Mucosa of rectum (tissue), 2 donors: ENCODE measurements at regions not wholly inside any gene's neighbourhood (a gene's known extent, or its start where the extent isn't known, plus 50 kb on each side); places are given as distances from the start of the nearest gene placed in this dataset.

ENCODE experiments used
- H3K27ac ChIP-seq, 2 donors: one replicate each; pipeline ENCODE4 v1.7.0; 2013; ENCODE audit warnings: inconsistent platforms in 2 of 2, low read depth in 2 of 2, low read length in 2 of 2
- H3K27me3 ChIP-seq, 2 donors: one replicate each; pipeline ENCODE4 v1.7.0; 2013; ENCODE audit warnings: low read length in 2 of 2; ENCODE audit not compliant: control insufficient read depth in 2 of 2, insufficient read depth in 2 of 2
- H3K36me3 ChIP-seq, 2 donors: one replicate each; pipeline ENCODE4 v1.7.0; 2013; ENCODE audit warnings: low read length in 2 of 2; ENCODE audit not compliant: control insufficient read depth in 2 of 2, insufficient read depth in 2 of 2
- H3K4me1 ChIP-seq, 2 donors: one replicate each; pipeline ENCODE4 v1.7.0; 2013; ENCODE audit warnings: low read length in 2 of 2, mild to moderate bottlenecking in 1 of 2; ENCODE audit not compliant: control insufficient read depth in 2 of 2, insufficient read depth in 2 of 2
- H3K4me3 ChIP-seq, 2 donors: one replicate each; pipeline ENCODE4 v1.7.0; 2013; ENCODE audit warnings: low read length in 2 of 2
- H3K9ac ChIP-seq, 2 donors: one replicate each; pipeline ENCODE4 v1.7.0; 2013; ENCODE audit warnings: low read length in 2 of 2, low read depth in 1 of 2, mild to moderate bottlenecking in 1 of 2
- H3K9me3 ChIP-seq, 2 donors: one replicate each; pipeline ENCODE4 v1.7.0; 2013; ENCODE audit warnings: low read length in 2 of 2; ENCODE audit not compliant: control insufficient read depth in 2 of 2
- donor health status: healthy.
- donor health status: Normal muscosa, but diverticular disease.

DNA sequence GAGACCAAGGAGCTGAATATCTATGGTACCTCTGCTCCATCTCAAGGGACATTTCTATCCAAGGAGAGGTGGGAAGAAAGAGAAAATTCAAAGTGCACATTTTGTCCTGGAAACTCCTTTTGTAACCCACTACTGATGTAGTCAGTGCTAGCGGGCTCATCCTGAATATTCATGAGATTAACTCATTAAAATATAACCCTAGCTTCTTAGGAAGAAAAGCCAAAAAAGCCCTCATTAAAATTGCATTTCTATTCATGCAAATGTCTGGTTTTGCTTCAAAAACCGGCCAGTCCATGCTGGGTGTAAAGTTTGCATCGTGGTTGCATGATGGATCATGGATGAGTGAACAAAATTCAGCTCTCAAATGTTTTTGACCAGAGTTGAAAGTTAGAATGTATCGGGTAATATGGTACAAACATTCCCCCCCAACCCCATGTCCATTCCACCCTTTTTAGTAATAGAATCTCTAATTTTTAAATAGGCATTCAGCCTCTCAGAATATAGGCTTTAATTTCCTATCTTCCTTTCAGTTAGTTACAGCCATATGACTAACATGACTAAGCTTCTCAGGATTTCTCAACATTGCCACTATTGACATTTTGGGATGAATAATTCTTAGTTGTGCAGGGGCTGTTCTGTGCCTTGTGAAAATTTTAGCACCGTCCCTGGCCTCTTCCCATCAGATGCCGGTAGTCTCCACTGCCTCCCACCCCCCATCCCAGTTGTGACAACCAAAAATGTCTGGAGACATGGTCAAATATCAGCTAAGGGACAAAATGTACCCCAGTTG lies 104.2 kb upstream of the RND3 start:
- no peaks in the 10 kb centered on the region for H3K4me1 ChIP-seq

DNA sequence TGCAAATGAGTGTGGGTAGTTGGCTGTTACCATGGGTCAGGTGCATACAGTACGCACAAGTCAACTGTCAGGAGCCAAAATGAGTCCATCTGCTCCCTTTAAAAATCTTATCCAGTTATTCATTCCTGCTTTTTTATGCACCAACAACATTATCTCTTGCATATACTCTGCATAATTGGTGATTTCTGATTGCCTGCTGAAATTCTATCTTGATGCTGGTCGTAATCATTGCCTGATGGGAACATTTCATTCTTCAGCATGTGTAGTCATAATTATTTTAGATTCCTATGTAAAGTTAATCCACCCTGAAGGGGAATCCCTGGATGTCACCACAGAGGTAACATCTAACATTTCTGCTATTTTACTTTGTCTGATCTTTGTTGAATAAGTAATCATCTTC lies 102.2 kb upstream of the RND3 start:
- Histone ChIP-seq H3K9ac (no peak overlapping the region), H3K27me3 (no peaks in the 10 kb centered on the region), H3K36me3 (no peaks in the 10 kb centered on the region), H3K27ac (no peak overlapping the region), H3K4me1 (no peaks in the 10 kb centered on the region), H3K4me3 (no peak overlapping the region), H3K9me3 (no peaks in the 10 kb centered on the region)

More for the DNA sequence above, 104.2 kb upstream of the RND3 start:
- Histone ChIP-seq H3K4me3 (no peak overlapping the region), H3K27me3 (no peaks in the 10 kb centered on the region), H3K9ac (no peak overlapping the region), H3K36me3 (no peaks in the 10 kb centered on the region), H3K9me3 (no peaks in the 10 kb centered on the region), H3K27ac (no peak overlapping the region)

DNA sequence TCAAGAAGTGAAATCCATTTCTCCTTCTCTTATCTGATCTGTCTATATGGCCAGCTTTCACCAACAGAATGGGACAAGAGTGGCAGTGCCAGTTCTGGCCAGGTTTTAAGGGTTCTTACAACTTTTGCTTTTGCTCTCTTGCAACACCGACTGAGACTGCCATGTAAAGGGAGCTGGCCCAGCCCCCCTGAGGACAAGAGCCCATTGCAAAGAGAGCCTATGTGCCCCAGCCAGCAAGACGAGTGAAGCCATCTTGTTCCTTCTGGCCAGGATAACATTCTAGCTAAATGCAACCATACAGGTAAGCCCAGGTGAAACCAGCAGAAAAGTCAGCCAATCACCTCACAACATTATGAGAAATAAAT lies 101.0 kb upstream of the RND3 start:
- Histone ChIP-seq H3K4me1 (no peaks in the 10 kb centered on the region), H3K27me3 (no peaks in the 10 kb centered on the region), H3K27ac (no peak overlapping the region), H3K9me3 (no peaks in the 10 kb centered on the region), H3K4me3 (no peak overlapping the region), H3K9ac (no peak overlapping the region), H3K36me3 (no peaks in the 10 kb centered on the region)

- Histone ChIP-seq H3K9ac (no peak overlapping the region), H3K27ac (no peak overlapping the region), H3K4me3 (no peak overlapping the region), H3K36me3 (no peaks in the 10 kb centered on the region), H3K27me3 (no peaks in the 10 kb centered on the region), H3K9me3 (no peaks in the 10 kb centered on the region), H3K4me1 (no peaks in the 10 kb centered on the region)
These were observed 100.4 kb upstream of the RND3 start for GRCh38 chr2:150587547-150588505.

GRCh38 chr2:150586858-150587257 lies 99.4 kb upstream of the RND3 start:
- Histone ChIP-seq H3K27me3 (no peaks in the 10 kb centered on the region), H3K4me3 (no peak overlapping the region), H3K9me3 (no peaks in the 10 kb centered on the region), H3K4me1 (no peaks in the 10 kb centered on the region), H3K9ac (no peak overlapping the region), H3K27ac (no peak overlapping the region), H3K36me3 (no peaks in the 10 kb centered on the region)

- H3K4me1 ChIP-seq, result no peaks in the 10 kb centered on the region
- H3K4me3 ChIP-seq, result no peak overlapping the region
- no peak overlapping the region for H3K27ac ChIP-seq
- H3K9ac ChIP-seq, result no peak overlapping the region
- no peaks in the 10 kb centered on the region for H3K36me3 ChIP-seq
- no peaks in the 10 kb centered on the region for H3K9me3 ChIP-seq
- no peaks in the 10 kb centered on the region for H3K27me3 ChIP-seq
These were observed 97.9 kb upstream of the RND3 start for GRCh38 chr2:150585221-150585971.

GRCh38 chr2:150584081-150584480 lies 96.6 kb upstream of the RND3 start:
- no peaks in the 10 kb centered on the region for H3K9me3 ChIP-seq
- no peaks in the 10 kb centered on the region for H3K4me1 ChIP-seq
- H3K27me3 ChIP-seq, result no peaks in the 10 kb centered on the region
- H3K27ac ChIP-seq, result no peak overlapping the region
- H3K9ac ChIP-seq, result no peak overlapping the region
- no peak overlapping the region for H3K4me3 ChIP-seq
- no peaks in the 10 kb centered on the region for H3K36me3 ChIP-seq

DNA sequence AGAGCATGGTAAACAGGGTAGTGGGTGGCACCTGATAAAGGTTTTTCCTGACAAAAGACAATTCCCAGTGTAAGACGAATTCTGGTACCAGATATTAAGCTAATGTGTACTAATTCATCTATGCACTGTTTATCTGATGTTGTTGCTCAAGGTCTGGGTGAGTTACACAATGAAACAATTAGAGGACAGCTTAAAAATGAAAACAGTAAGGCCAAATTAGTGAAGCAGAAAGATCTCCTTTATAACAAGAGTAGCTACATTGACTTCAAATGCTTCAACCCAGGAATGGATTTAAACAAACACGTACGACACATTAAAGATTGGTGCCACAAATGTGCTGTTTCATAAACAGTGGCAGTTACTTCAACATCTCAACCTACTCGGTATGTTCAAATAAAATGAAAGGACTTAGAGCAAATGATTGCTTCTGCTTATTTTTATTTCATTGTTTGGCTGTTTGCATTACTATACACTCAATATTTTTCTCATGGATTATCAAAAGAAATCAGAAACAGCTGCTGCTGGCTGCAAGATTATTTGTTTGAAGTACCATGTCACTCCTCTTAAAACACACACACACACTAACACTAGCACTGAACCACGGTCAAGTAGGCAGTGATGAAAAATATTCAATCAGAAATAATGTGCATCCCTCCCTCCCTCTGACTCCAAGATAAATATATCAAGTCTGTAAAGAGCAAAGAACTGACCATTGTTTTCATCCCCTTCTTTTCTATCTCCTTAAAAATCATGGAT lies 94.4 kb upstream of the RND3 start:
- no peaks in the 10 kb centered on the region for H3K4me1 ChIP-seq

DNA sequence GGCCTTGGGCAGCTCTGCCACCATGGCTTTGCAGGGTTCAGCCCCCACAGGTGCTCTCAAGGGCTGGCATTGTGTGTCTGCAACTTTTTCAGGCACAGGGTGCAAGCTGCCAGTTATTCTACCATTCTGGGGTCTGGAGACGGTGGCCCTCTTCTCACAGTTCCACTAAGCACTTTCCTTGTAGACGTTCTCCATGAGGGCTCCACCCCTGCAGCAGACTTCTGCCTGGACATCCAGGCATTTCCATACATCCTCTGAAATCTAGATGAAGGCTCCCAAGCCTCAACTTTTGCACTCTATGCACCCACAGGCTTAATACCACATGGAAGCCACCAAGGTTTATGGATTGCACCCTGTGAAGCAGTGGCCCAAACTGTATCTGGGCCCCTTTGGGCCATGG lies 91.0 kb upstream of the RND3 start:
- H3K9me3 ChIP-seq, result no peaks in the 10 kb centered on the region
- H3K9ac ChIP-seq, result no peak overlapping the region
- H3K27me3 ChIP-seq, result no peaks in the 10 kb centered on the region
- no peaks in the 10 kb centered on the region for H3K4me1 ChIP-seq
- no peak overlapping the region for H3K27ac ChIP-seq
- H3K36me3 ChIP-seq, result no peaks in the 10 kb centered on the region
- H3K4me3 ChIP-seq, result no peak overlapping the region

More for the DNA sequence above, 94.4 kb upstream of the RND3 start:
- H3K36me3 ChIP-seq, result no peaks in the 10 kb centered on the region
- no peaks in the 10 kb centered on the region for H3K9me3 ChIP-seq
- H3K27me3 ChIP-seq, result no peaks in the 10 kb centered on the region
- H3K27ac ChIP-seq, result no peak overlapping the region
- H3K4me3 ChIP-seq, result no peak overlapping the region
- H3K9ac ChIP-seq, result no peak overlapping the region
